Urinary bladder (tissue), 3 donors: ENCODE measurements at regions not wholly inside any gene's neighbourhood (a gene's known extent, or its start where the extent isn't known, plus 50 kb on each side); places are given as distances from the start of the nearest gene placed in this dataset.

Source experiments
- DNase-seq: peaks from one replicate; pipeline ENCODE4 v3.0.0-alpha.2; 2015; ENCODE audit errors: extremely low spot score
- H3K27ac ChIP-seq: one replicate; pipeline ENCODE4 v1.5.1; 2013; ENCODE audit warnings: low read depth, mild to moderate bottlenecking, moderate library complexity
- H3K36me3 ChIP-seq: one replicate; pipeline ENCODE4 v1.6.1; 2013; ENCODE audit warnings: mild to moderate bottlenecking, moderate library complexity; ENCODE audit not compliant: insufficient read depth
- H3K4me1 ChIP-seq: one replicate; pipeline ENCODE4 v1.6.1; 2013; ENCODE audit warnings: mild to moderate bottlenecking, moderate library complexity; ENCODE audit not compliant: insufficient read depth
- H3K4me3 ChIP-seq: one replicate; pipeline ENCODE4 v1.5.1; 2013; ENCODE audit warnings: low read depth, low read length
- WGBS: extraction: QIAGEN DNeasy Blood & Tissue Kit; methylation state at CpG from one replicate; pipeline ENCODE4 v1.1.7; 2013; 5-methylcytosine and 5-hydroxymethylcytosine counted together
- donor health status: healthy with polysubstance abuse.
- donor health status: healthy.

DNA sequence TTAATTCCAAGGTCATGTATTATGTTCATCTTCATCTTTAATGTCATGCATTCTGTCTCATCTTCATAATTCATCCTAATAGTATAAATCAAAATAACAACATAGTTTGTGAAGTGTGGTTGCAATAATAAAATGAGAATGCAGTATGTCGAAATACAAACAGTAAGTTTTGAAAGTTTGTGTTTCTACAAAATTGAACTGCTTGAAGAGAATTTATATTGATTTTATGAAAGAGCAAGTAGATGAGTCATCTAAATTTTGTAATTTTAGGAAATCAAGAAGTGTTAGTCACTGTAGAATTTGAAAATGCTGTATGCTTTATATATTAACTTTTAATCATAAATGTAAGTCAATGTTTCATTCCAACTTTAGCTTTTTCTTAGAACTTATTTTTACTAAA, 190.5 kb upstream of the PPP1R3A start:
- H3K36me3 ChIP-seq = no peaks in the 10 kb centered on the region
- no peak for DNase-seq
- WGBS = 89% methylated on average over 1 of the region's 1 CpG
- H3K27ac ChIP-seq = no peak overlapping the region
- no peaks in the 10 kb centered on the region for H3K4me1 ChIP-seq
- H3K4me3 ChIP-seq = no peak overlapping the region

DNA sequence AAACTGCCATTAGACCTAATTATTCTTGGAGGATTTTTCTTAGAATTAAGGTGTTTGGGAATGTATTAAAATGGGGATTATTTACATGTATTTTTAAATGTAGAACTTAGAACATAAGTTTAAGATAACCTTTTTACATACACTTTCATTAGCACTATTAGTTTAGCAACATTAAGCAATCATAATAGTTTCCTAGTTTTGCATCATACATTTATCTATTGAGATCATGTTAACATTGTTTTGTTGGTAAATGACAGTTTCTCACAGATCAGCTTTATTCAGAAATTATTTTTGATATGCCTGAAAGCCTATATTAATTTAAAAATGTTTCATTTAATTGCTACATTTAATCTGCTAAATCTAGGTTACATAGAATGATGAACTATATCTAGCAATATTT, 189.7 kb upstream of the PPP1R3A start:
- no peak for DNase-seq
- Histone ChIP-seq H3K36me3 (no peaks in the 10 kb centered on the region), H3K4me1 (no peaks in the 10 kb centered on the region), H3K27ac (no peak overlapping the region), H3K4me3 (no peak overlapping the region)

DNA sequence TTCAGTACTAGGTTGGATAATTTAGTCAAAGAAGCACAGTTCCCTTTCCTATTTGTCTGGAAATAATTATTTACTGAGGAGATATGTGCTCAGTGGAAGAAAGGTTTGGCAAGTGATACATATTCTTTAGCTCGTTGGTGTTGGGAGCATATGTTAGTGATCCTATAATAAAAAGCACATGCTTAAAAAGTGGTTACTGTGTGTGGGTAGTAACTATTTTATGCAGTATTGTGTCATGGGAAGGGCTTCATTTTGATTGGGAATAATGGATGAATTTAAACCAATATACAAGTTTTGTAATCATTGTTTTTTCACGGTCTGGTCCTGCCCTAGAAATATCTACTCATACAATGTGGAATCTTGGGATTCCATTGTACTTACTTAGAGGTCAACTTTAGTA, 188.7 kb upstream of the PPP1R3A start:
- H3K4me3 ChIP-seq = no peak overlapping the region
- no peaks in the 10 kb centered on the region for H3K4me1 ChIP-seq
- no peak overlapping the region for H3K27ac ChIP-seq
- WGBS = 63% methylated on average over 2 of the region's 2 CpGs
- DNase-seq = no peak
- no peaks in the 10 kb centered on the region for H3K36me3 ChIP-seq

DNA sequence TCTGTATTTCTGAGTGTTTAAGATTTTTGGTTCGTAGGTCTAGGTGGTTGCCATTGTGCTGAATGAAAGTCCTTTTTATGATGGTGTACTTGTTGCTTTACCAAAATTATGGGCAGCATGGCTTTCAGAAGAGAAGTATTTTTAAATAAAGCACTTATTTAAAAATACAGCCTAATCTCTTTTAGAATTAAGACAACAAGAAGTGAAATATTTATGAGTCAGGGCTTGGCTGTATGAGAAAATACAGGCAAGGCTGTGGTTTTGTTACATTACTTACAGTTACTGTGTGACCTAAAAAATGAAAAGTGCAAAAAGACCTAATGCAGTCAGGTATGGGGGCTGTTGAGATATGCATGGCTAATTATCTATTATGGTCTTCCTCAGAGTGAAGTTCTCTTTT, 185.2 kb upstream of the PPP1R3A start:
- Histone ChIP-seq H3K4me3 (no peak overlapping the region), H3K27ac (no peak overlapping the region), H3K4me1 (no peaks in the 10 kb centered on the region), H3K36me3 (no peaks in the 10 kb centered on the region)
- no peak for DNase-seq
- WGBS = 64% methylated on average over 1 of the region's 1 CpG

DNA sequence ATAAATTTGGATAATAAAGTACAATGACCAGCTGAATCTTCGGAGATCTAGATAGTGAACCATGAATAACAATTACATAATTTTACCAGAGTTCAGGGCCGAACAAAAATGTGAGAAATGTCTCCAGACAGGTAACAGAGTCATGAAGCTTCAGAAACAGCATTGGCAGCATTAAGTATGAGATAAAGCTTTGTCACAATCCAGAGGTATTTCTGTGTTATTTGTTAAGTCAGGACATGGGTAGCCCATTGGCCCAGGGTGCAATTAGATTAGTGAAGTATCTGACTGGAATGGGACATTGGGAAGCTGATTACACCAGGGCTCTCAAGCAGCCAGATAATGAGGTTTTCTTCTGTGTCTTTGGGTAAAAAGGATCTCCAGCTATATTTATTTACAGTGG, 184.2 kb upstream of the PPP1R3A start:
- 69% methylated on average over 2 of the region's 2 CpGs for WGBS
- DNase-seq = no peak
- Histone ChIP-seq H3K27ac (no peak overlapping the region), H3K36me3 (no peaks in the 10 kb centered on the region), H3K4me3 (no peak overlapping the region), H3K4me1 (no peaks in the 10 kb centered on the region)

DNA sequence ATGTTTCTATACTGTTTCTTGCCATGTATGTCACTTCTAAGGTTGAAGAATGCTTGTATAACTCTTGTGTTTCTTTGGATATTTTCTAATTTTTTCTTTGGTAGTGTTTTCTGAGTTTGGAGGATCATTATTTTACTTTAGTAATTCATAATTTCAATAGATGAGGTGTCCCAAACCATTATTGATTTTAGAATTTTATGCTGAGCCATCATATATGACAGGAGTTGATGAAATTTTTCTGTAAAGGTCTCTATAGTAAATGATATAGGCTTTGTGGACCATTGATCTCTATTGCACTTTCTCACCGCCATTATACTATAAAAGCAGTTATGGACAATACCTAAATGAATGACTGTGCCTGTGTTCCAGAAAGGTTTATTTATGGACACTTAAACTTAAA, 183.3 kb upstream of the PPP1R3A start:
- H3K27ac ChIP-seq = no peak overlapping the region
- WGBS = 99% methylated on average over 1 of the region's 1 CpG

DNA sequence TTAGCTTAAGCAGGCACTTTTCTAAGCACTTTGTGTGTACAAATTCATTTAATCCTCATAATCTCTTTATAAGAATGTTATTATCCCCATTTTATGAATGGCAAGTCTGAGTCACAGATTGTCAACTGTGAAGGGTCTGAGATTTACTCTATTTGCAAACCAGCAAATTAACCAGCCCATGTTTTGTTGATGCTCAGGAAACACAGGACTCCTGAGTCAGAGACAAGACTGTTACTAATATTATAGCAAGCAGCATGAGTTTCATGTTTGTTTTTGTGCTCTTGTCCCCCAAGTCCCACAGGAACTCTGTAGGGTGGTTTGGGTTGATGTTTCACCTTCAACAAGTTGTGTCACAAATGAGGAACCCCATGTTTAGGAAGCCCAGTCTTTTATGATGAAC, 182.0 kb upstream of the PPP1R3A start:
- DNase-seq = no peak
- Histone ChIP-seq H3K27ac (no peak overlapping the region), H3K4me3 (no peak overlapping the region), H3K4me1 (no peaks in the 10 kb centered on the region), H3K36me3 (no peaks in the 10 kb centered on the region)

More for the DNA sequence above, 183.3 kb upstream of the PPP1R3A start:
- H3K4me3 ChIP-seq = no peak overlapping the region
- no peak for DNase-seq
- no peaks in the 10 kb centered on the region for H3K36me3 ChIP-seq
- no peaks in the 10 kb centered on the region for H3K4me1 ChIP-seq

DNA sequence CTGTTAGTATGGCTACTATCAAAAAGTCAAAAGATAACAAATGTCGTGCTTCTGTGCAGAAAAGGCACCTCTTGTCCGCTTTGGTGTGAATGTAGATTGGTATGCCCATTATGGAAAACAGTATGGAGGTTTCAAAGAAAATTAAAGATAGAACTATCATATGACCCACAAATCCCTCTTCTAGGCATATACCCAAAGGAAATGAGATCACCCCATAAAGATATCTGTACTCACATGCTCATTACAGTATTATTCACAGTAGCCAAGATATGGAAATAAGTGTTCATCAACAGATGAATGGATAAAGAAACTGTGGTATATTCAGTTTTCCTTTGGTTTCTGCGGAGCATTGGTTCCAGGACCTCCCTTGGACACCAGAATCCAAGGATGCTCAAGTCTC, 180.5 kb upstream of the PPP1R3A start:
- no peak overlapping the region for H3K4me3 ChIP-seq
- 98% methylated on average over 3 of the region's 3 CpGs for WGBS
- no peaks in the 10 kb centered on the region for H3K4me1 ChIP-seq
- DNase-seq = no peak
- H3K27ac ChIP-seq = no peak overlapping the region
- no peaks in the 10 kb centered on the region for H3K36me3 ChIP-seq

DNA sequence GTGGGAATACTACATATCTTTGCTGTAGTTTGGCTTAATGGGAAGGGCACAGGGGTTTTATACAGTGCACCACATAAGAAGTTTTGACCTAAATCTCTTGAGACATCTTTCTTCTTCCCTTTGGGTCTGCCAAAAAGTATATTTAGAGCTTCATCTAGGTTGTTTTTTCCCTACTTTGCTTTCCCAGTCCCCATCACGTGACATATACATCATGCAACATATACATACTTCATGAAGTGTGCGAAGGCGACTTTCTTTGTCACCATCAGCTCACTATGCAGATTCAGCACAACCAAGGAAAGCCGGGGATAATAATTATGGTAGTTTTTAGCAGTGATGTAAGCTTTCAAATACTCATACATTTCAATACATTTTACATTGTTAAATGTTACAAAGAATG, 177.1 kb upstream of the PPP1R3A start:
- no peak overlapping the region for H3K4me3 ChIP-seq
- DNase-seq = no peak
- no peaks in the 10 kb centered on the region for H3K4me1 ChIP-seq
- H3K27ac ChIP-seq = no peak overlapping the region
- no peaks in the 10 kb centered on the region for H3K36me3 ChIP-seq
- 94% methylated on average over 4 of the region's 4 CpGs for WGBS

DNA sequence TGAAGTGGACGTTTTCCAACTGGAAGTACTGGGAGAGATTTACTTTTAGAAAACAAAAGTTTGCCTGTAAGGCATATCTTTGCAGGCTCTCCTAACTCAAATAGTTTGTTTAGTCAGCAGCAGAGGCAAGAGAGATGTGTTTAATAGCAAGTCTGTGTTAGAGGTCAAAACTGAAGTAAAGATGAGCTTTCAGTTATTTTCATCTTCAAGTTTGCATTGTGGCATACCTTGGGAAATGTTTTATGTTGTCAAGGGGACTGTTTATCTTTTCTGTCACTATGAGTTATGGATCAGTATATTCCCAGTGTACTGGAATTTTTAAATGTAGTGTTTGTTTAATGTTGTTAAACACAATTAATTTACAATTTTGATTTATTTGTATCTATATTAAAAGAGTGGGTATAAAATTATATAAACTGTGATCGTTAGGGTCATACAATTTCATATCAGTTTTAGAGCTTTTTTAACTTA, 169.7 kb upstream of the PPP1R3A start:
- H3K4me3 ChIP-seq = peak overlapping the region; percentile 2
- H3K36me3 ChIP-seq = no peaks in the 10 kb centered on the region
- WGBS = 29% methylated on average over 2 of the region's 2 CpGs
- peaks cover 2% of the 10 kb centered on the region for H3K4me1 ChIP-seq
- no peak overlapping the region for H3K27ac ChIP-seq
- no peak for DNase-seq

DNA sequence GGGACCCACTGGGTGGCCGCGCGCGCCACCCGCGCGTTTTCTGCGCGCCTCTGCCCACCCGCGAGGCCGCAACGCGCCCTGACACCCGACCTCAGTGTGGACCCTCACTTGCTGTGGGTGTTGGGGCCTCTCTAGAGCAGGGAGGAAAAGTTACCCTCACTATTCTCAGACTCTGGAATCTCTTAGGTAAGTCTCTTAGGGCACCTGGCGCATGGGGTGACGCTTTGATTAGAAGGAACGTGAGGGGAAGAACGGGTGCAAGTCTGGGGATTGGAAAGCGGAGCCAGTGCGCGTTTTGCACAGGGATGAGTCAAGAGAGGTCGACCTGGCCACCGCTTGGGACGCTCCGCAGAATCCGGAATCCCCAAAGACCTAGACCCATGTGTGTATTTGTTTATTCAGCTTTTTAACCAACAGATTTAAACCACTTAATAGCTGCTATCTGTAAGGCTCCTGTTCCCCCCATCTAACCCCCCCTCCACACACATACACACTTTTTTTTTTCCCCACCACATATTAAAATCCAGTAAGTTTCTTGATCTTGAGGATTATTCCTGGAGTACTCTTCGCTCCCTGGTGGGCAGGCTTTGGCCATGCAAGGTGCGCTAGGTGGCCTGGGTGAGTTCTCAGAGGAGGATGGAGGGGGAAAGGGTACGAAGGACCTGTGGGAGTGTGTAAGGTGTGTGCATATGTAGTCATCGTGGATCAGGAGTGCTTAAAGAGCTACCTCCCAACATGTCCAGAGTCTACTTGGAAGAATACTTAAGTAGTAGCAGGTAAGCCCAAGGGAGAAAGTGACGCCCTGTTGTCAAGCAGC, 169.1 kb upstream of the PPP1R3A start:
- Histone ChIP-seq H3K27ac (no peak overlapping the region), H3K4me3 (peak overlapping the region; percentile 68), H3K36me3 (no peaks in the 10 kb centered on the region), H3K4me1 (peaks cover 2% of the 10 kb centered on the region)
- no peak for DNase-seq
- WGBS = 9% methylated on average over 32 of the region's 32 CpGs

DNA sequence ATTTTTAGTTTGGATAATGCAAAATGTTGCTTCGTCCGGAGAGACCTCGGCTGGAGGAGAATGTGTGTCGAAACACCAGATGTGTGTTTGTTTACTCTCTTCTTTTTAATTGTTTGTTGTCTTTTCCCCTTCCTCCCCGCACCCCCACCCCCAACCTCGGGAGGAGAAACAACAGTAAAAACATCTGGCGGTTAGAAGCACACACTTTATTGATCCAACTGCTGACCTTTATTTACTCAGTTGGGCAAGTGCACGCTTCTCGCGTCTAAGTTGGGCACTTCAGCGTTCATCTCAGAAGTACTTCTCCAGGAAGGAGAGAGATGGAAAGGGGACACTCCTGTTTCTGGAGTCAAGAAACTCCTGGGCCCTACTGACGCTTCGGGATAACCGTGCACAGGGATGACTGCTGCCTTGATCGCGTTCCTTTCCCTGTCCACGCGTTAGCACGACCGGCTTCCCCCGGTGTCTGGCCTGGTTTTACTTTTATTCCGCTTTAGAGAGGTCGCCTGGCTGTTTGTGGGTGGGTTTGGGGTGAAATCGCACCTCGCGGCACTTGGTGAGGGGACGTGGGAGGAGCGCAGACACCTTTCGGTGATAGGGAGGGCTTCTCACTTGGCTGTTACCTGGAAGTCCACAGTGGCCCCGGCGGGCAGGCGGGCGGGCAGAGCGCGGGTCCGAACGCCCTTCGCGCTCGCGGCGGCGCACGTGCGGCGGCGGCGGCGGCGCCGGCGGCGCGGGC, 168.3 kb upstream of the PPP1R3A start:
- no peak for DNase-seq
- WGBS = 1% methylated on average over 54 of the region's 54 CpGs
- Histone ChIP-seq H3K36me3 (no peaks in the 10 kb centered on the region), H3K4me1 (peaks cover 2% of the 10 kb centered on the region), H3K27ac (no peak overlapping the region), H3K4me3 (peak overlapping the region; percentile 68)

DNA sequence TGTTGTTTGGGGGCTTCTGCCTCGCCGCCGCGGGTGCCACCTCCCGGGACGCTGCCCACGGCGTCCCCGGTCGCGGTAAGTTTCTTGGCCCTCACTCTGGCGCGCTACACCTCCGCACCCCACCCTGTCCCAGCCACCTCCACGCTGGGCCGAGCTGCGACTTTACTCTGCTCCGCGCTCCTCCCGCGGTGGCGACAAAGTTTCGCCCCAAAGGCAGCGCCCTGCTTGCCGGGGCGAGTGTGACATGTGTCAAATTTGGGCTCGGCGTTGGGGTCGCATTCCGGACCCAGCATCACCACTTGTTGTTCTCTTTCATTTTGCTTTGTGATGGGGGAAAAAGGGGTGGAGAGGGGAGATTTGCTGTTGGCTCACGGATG, 167.7 kb upstream of the PPP1R3A start:
- peak overlapping the region; percentile 62 for H3K27ac ChIP-seq
- peak overlapping the region; percentile 68 for H3K4me3 ChIP-seq
- WGBS = under 1% methylated on average over 31 of the region's 31 CpGs

More for the DNA sequence above, 167.7 kb upstream of the PPP1R3A start:
- no peaks in the 10 kb centered on the region for H3K36me3 ChIP-seq
- peaks cover 2% of the 10 kb centered on the region for H3K4me1 ChIP-seq
- DNase-seq = no peak
